Right lung (tissue), 2 donors: ENCODE measurements at regions not wholly inside any gene's neighbourhood (a gene's known extent, or its start where the extent isn't known, plus 50 kb on each side); places are given as distances from the start of the nearest gene placed in this dataset.

Experiments used
- DNase-seq, 2 donors: peaks; one replicate each; pipeline ENCODE4 v3.0.0-alpha.2; 2013

DNA sequence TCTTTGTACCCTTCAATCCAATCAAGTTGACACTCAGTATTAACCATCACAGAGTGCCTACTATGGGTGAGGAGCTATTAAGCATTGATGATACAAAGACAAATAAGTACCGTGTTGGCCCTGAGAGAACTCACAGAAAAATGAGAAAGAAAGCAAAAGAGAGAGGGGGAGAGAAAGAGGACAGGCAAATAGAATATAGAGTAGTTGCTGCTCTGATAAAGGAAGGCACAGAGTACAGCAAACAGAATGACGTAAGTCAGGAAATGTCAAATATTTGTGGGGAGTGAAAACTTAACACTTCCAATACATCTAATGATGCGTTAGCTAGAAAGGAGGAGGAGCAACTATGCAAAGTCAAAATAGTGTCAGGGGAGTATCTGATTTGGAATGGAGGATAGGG, 320.6 kb upstream of the KCNH8 start:
- no peak for DNase-seq

DNA sequence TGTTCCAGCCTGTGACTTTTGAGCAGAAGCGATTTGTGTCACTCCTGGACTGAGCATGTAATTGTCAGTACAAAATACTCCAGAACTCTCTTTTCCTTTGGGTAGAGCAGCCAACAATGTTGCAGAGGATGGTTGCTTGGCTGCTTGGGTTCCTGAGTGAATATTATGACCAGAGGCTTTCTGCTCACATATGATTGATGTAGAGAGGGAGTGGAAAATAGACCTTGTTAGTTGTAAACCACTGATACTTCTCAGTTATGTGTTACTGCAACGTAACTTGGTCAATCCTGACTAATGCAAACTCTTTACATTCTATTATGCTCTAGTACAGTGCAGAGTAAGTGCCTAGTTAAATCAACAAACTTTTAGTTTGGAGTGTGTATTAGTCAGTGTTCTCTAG, 322.6 kb upstream of the KCNH8 start:
- DNase-seq, result no peak

- no peak for DNase-seq
These were observed 335.0 kb upstream of the KCNH8 start for GRCh38 chr3:18813300-18813699.

- DNase-seq, result no peak
These were observed 336.0 kb upstream of the KCNH8 start for GRCh38 chr3:18812316-18812715.

GRCh38 chr3:18810306-18810661, 338.0 kb upstream of the KCNH8 start:
- no peak for DNase-seq

GRCh38 chr3:18809640-18810305, 338.5 kb upstream of the KCNH8 start:
- no peak for DNase-seq

DNA sequence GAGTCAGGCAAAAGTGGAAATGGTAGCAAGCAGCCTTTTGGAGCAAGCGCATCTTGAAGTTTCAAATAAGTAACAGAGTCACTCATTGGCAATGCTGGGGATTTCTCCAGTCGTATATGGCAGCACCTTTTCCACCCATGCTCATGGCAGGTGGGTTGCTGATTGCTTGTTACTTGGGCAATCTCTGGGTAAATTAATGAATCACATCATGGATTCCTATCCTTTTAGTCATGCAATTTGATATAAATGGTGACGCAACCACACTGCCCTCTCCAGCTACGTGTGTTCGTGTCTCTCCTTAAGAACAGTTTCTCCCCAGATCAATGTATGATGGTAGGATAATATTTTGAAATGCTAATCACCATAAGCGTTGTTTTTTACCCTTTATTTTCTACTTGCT, 339.9 kb upstream of the KCNH8 start:
- DNase-seq, result no peak

- DNase-seq, result no peak
These were observed 340.7 kb upstream of the KCNH8 start for GRCh38 chr3:18807593-18807992.

GRCh38 chr3:18806633-18807032, 341.7 kb upstream of the KCNH8 start:
- no peak for DNase-seq

- DNase-seq, result no peak
These were observed 350.9 kb upstream of the KCNH8 start for GRCh38 chr3:18797378-18797777.

- DNase-seq, result no peak
These were observed 353.2 kb upstream of the KCNH8 start for GRCh38 chr3:18795078-18795477.

DNA sequence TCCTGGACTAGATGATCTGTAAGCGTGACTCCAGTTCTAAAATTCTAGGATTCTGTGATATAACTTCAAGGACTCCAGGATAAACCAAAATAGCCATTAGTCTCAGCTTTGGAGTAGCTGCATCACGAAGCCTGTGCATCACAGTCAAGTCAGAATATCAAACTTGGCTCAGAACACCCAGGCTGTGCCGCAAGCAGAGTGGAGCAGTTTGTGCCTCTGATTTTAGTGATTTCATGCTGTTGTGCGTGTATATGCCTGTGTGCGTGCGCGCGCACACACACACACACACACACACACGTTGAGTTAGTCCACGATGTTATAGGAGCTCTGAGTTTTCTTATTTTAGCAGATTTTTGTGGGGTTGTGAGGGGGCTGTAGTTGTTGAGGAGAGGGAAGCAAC, 356.6 kb upstream of the KCNH8 start:
- DNase-seq, result no peak

GRCh38 chr3:18791182-18791581, 357.1 kb upstream of the KCNH8 start:
- no peak for DNase-seq

GRCh38 chr3:18790384-18790783, 357.9 kb upstream of the KCNH8 start:
- no peak for DNase-seq

GRCh38 chr3:18789734-18790133, 358.6 kb upstream of the KCNH8 start:
- DNase-seq, result no peak

GRCh38 chr3:18787441-18787840, 360.9 kb upstream of the KCNH8 start:
- DNase-seq, result no peak

DNA sequence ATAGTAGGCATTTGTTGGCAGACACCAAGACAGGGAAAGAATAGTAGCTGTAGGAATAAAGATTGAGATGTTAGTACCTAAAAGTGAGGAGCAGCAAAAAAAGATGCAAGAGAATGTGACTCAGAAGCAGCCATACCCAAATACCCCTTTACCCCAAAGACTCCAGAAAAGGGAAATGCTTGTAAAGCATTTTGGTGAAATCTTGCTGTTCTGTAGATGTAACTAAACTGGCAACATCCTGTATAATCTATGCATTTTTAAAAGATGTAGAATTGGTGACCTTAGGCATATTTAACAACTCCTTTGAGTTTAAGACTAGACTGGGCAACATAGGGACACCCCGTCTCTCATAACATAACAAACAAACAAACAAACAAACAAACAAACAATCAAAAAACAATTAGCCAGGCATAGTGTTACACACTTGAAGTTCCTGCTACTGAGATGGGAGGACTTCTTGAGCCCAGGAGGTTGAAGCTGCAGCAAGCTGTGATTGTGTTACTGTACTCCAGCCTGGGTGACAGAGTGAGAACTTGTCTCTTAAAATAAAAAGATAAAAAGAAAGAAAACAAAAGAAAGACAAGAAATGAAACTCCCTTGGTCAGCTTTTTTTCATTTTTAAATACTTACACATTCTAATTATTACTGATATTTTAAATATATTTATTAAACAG, 361.5 kb upstream of the KCNH8 start:
- no peak for DNase-seq

- no peak for DNase-seq
These were observed 357.1 kb upstream of the SATB1 start for GRCh38 chr3:18782191-18782590.

DNA sequence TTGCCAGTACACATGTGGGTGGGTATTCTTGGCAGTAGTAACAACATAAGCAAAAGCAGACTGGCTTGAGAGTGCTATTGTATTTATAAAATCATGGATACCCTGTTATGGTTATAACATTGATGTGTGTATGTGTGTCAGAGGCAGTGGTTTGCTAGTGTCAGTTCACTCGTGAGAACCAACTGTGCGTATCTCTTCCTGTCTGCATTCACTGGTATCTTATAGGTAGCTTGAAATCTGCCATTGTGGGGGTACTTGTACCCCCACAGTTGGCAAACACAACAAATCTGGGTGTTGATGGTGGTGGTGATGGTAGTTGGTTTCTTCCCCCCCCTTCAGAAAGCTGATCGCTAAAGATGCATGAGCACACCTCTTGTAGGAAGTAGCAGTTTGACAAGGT, 355.8 kb upstream of the SATB1 start:
- no peak for DNase-seq

DNA sequence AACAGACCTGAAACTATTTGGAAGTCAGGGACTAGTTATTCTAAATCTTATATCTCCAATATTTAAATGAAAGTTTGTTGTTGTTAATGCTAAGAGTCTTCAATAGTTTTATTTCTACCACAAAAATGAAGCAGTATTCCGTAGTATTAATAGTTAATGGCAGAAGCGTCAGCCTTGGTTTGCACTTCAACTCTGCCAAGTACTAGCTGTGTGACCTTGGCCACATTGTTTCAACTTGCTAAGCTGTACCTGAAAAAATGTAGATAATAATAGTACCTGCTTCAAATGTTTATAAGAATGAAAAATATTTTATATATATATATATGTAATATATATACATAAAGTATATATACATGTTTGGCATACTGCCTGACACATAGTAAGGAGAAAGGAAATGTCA, 354.6 kb upstream of the SATB1 start:
- DNase-seq, result no peak

GRCh38 chr3:18778598-18778997, 353.5 kb upstream of the SATB1 start:
- no peak for DNase-seq

DNA sequence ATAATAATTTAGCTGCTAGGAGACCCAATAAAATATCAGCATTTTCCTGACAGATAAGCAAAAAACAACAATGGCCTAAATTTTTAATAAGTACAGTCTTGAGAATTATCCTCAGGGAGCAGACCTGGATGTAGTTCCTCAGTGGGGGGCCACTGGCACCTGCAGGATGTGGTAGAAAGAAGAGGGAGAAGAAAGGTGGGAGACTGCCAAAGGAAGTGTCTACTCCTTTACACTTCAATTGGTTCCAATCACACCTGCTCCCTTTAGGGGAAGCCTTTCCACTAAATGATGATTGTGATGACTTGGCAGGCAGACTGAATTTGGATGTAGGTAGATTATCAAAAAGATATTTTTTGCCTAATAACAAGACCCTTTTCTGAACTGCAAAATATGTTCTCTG, 353.0 kb upstream of the SATB1 start:
- no peak for DNase-seq

GRCh38 chr3:18775501-18775900, 350.4 kb upstream of the SATB1 start:
- no peak for DNase-seq
